Fibroblast of gingiva (primary cell): ENCODE measurements at regions not wholly inside any gene's neighbourhood (a gene's known extent, or its start where the extent isn't known, plus 50 kb on each side); places are given as distances from the start of the nearest gene placed in this dataset.
A peak's percentile ranks its signal among the peaks of the same experiment; 100 is the strongest.

Experiments used
- DNase-seq: peaks from one replicate; pipeline ENCODE4 v3.0.0-alpha.2; 2011; ENCODE audit warnings: low read depth

DNA sequence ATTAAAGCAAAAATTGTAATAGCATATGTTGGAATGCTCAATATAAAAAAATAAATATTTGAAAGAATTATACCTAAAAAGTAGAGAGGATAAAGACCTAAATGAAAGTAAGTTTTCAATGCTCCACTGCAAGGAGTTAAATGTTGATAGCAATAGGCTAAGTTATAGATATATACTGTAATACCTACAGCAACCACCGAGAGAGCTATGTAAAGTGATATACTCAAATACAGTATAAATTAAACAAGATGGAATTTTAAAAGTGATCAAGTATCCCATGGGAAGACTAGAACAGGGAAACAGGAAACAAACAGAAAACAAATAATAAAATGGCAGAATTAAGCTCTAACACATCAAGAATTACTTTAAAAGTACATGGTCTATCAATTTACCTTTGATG is 73.9 kb downstream of the CASP3 start:
- DNase-seq = no peak

DNA sequence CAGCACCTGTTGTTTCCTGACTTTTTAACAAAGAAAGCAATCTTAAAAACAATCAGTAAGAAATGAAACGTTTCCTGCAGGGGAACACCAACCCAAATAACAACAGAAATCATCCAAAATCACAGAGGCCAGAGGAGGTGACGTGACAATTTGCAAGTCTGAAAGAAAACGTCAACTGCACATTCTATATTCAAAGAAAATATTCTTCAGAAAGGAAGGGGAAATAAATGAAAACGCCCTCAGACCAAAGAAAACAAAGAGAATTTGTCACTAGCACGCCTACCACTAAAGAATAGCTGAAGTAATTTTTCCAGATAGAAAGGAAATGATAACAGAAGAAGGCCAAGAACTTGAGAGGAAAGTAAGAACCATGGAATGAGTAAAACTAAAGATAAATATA is 74.4 kb downstream of the CASP3 start:
- no peak for DNase-seq

DNA sequence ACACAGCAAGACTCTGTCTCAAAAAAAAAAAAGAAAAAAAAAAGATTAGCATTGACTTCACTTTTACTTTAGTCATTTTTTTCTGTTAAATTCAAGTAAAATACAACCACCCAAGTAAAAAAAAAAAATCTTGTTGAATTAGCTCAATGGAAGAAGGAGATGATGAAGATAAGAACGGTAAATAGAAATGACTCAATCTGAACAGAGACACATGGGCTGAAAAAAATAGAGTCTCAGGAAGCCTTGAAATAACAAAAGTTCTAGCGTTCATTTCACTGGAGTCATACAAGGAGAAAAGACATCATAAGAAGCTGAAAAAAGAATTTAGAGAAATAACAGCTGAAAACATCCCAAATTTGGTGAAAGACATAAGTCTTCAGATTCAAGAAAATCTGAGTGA is 75.5 kb downstream of the CASP3 start:
- no peak for DNase-seq

GRCh38 chr4:184568770-184569169 is 80.5 kb downstream of the CASP3 start:
- DNase-seq = no peak

GRCh38 chr4:184563621-184564020 is 85.6 kb downstream of the CASP3 start:
- no peak for DNase-seq

- no peak for DNase-seq
Observed at GRCh38 chr4:184558996-184559395, 84.6 kb upstream of the IRF2 start.

- DNase-seq = no peak
Observed at GRCh38 chr4:184553891-184554290, 79.5 kb upstream of the IRF2 start.

- DNase-seq = peak; percentile 54
Observed at GRCh38 chr4:184550476-184550875, 76.1 kb upstream of the IRF2 start.

DNA sequence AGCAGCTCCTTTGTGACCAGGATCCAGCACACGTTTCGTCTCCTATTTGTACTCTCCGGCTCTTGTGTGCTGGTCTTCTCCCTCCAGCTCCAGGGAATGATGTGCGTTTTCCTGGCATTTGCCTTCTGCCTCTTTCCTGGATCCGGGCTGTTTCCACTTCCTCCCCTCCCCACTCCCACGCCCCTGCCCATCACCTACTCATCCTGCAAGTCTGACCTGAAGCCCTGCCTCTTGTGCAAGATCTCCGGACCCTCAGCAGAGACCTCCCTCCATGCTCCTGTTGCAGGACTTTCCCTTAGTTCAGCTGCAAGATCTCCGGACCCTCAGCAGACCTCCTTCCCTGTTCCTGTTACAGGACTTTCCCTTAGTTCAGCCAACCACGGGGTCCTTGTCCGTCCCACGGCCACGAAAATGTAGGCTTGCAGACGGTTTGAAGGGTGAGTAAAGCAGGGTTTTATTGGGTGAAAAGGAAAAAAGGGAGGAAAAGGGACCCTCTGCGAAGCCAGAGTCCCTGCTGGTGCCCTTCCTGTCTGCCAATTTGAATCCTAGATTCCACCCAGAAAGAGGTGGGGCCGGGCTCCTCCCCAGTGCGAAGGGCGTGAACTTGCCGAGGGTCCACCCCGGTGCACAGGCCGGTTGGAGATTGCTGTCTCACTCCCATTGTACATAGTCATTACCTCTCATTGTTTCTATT is 74.4 kb upstream of the IRF2 start:
- DNase-seq = no peak

DNA sequence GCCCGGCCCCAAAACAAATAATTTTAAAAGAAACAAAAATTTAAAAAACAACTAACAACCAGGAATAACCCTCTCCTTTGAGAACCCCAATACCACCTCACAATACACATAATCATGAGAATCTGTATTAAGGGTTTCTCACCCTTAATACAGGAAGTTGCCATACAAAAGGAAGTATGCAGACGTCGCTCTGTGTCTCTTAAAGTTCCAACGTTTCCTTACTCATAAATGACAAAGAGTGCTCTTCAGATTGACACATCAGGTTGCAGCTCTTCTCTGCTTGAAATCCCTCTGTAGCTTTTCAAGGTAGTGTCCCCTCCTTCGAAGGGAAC is 73.9 kb upstream of the IRF2 start:
- DNase-seq = no peak

DNA sequence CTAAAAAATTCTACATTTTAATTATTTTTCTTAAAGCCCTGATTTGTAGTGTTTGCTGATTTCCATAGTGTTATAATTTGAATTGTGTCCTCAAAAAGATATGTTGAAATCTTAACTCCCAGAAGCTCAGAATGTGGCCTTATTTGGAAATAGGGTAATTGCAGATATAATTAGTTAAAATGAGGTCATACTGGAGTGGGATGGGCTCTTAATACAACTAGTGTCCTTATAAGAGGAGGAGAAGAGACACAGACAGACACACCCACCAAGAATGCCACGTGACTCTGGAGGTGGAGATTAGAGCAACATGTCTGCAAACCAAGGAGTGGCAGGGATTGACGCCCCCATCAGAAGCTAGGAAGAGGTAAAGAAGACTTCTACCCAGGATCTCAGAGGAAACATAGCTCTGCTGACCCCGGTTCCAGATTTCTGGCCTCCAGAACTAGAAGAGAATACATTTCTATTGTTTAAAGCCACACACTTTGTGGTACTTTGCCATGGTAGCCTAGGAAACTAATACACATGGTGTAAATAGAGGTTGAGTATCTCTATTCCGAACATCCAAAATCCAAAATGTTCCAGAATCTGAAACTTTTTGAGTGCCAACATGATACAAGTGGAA is 70.5 kb upstream of the IRF2 start:
- no peak for DNase-seq

DNA sequence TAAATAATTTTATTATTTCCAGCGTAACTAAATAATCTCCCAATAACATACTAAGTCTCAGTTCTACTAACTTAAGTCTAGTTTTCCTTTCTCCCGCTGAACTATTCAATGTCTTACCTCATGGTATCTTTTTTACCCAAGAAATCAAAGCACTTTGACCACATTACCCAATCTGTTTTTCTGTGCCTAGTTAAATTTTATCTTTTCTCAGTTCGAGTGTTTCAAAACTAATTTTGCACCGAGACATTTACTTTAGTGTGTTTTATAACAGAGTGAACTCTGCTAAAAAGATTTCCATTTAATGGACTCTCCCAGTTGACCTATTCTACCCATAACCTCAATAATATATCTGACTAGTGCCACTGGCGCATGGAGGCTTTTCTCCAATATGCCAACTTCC is 67.6 kb upstream of the IRF2 start:
- DNase-seq = no peak

DNA sequence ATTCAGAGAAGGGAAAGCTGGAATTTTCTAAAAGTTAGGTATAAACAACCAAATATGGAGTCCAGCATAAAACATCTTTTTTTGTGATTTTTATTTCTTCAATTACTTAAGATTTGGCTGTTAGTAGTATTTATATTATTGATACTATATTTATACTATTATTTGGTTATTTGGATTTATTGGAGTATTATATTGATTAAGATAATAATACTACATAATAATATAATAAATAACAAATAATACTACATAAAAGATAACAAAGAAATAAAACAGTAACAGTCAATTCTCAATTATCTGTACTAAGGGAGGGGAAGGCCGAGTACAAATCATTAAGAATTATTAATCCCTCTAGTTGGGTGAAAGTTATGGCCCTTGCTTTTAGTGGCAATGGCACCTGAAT is 66.0 kb upstream of the IRF2 start:
- no peak for DNase-seq

- DNase-seq = peak; percentile 89
Observed at GRCh38 chr4:184538023-184538599, 63.8 kb upstream of the IRF2 start.

- DNase-seq = peak; percentile 95
Observed at GRCh38 chr4:184537269-184538022, 63.1 kb upstream of the IRF2 start.

DNA sequence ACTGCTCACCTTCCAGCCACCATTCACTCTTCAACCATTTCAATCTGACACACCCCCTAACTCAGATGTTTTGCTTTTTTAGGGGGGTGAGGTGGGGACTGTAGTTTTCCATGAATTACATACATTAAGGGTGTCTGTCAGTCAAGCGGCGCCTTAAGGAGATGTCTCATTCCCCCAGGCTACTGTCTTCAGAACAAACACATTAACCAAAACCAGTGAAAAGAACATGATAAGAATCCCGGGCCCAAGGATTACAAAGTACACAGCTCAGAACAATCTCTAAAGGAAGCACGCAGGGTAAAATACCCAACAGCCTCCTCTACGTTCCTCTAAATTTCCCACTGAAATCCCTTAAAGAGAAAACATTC is 62.5 kb upstream of the IRF2 start:
- DNase-seq = no peak

DNA sequence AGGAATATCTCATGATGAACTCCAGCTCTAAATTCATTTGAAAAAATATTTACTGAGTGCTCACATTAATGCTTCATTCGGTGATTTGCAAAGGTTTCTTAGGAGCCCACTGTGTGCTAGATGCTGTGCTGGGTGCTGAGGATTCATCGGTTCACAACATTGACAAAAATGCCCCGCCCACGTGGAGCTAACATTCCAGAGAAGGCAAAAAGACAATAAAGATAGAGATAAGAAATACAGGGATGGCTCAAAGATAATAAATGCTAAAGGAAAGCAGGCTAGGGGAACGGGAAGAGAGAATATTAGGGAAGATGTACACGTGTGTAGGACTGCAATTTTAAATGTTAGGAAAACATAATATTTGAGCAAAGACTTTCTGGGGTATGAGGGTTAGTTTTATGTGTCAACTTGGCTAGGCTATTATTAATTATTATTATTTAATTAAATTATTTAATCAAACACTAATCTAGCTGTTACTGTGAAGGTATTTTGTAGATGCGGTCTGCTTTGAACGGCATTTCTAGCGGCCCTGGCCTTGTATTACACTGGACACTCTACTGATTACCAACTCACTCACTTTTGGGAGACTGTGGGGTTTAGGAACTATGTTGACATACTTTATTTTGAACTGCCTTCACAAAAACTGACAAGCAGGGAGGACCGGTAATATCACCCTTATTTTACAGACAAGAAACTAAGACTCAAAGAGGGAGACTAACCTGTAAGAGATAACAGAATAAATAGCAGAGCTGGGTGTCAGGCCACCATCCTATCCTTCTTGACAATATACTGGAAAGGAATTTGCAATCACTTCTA is 61.9 kb upstream of the IRF2 start:
- DNase-seq = no peak

DNA sequence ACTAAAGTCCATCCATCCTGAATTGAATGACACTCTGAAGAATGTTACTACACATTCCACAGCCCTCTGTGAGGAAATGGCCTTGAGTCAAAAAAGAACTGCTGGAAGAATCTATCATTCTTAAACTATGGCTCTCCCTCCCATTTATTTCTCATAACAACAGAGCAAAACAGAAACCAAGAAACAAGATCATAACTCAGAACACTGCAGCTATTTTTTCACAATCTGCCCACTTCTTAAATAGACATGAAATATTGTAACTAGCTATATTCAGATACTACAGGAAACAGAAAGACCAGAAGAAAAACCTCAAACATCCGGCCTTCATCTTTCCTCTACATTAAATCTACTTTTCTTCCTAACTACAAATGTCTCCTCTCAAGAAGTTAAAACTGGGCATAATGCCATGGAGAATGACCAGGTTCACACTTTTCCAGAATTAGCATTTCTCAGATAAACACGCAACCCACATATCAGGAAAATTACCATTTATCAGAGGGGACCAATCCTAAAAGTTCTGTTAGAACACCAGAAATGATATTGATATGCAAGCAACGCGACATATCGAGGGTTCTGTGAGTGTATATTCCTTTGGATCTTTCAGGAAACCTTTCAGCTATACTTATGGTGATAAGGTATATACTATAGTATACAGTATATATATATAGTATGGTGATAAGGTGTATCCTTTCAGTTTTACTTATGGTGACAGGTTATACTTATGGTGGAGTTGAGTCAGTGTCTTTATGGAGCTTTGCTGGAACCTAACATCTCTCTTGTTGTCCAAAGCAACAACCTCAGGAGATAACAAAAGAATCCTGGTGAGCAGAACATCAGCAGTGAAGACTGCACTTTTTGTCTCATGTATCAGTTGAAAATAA is 60.4 kb upstream of the IRF2 start:
- peak; percentile 73 for DNase-seq

DNA sequence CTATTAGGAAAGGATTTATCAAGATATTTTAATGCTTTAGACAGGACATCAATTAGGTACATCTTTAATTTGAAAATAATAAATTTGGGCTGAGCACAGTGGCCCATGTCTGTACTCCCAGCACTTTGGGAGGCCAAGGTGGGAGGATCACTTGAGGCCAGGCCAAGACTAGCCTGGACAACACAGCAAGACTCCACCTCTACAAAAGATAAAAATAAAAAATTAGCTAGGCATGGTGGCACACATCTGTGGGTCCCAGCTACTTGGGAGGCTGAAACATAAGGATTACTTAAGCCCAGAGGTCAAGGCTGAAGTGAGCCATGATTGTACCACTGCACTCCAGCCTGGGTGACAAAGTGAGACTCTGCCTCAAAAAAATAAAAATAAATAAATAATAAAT is 59.6 kb upstream of the IRF2 start:
- no peak for DNase-seq

GRCh38 chr4:184531008-184531407 is 56.7 kb upstream of the IRF2 start:
- DNase-seq = no peak

DNA sequence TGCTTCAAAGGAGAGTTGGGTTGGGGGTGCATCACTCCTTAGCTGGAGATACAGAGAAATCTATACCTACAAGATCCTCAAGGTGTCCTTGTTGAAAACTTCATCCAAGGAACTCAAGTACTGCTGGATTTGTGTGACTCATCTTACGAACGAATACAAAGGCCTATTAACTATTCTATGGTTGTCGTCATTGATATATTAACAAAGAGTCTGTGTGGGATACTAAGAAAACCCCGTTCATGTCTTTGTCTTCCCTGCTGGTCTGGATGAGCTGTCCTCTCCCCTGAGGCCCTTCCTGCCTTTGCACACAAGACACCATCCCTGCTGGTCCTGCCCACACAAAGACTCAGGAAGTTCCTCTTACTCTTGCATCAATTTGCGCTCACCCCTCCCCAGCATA is 54.9 kb upstream of the IRF2 start:
- no peak for DNase-seq
